Umbilical cord (tissue), 1 donor: ENCODE measurements at regions not wholly inside any gene's neighbourhood (a gene's known extent, or its start where the extent isn't known, plus 50 kb on each side); places are given as distances from the start of the nearest gene placed in this dataset.

ENCODE experiments used
- DNase-seq: peaks from one replicate; pipeline ENCODE4 v3.0.0-alpha.2; 2015; ENCODE audit warnings: low spot score

- DNase-seq: no peak
Observed at GRCh38 chr5:73339051-73339575, 109.5 kb downstream of the FOXD1 start.

GRCh38 chr5:73338256-73339050, 110.1 kb downstream of the FOXD1 start:
- peak; percentile 8 for DNase-seq

GRCh38 chr5:73337586-73338255, 110.9 kb downstream of the FOXD1 start:
- no peak for DNase-seq

- DNase-seq: no peak
Observed at GRCh38 chr5:73336366-73336765, 112.2 kb downstream of the FOXD1 start.

DNA sequence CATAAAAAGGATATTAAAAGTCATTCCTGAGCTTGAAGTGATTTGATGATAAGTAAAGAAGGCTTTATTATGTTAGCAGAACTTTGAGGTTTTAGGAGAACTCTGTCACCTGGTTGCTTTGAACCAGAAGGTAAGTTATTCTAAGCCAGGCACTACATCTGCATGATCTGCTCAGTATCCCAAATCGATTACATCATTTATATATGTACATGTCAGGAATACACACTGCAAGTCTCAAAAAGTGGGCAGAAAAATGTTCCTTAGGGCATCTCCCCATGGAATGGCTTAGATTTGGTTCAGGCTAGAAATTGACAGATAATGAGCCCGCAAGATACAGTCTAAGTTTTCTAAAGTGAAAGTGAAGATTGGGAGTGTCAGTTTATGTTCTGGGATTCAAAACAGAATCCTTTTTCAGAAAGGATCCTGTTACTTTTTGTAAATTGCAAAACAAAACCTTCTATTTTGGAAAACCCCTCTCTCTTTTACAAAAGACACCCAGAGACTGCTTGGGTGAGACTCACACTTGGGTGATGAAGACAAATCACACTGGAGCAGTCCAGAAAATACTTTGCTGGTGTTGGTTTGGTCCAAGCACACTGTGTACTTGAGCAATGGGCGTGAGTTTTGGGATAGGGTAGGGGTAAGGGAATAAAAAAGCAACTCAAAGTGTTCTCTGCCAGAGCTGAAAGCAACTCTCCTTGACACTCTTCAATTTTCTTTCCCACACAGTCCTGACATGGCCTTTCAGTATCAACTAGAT, 114.5 kb downstream of the FOXD1 start:
- DNase-seq: no peak

- DNase-seq: no peak
Observed at GRCh38 chr5:73330613-73331012, 118.0 kb downstream of the FOXD1 start.

DNA sequence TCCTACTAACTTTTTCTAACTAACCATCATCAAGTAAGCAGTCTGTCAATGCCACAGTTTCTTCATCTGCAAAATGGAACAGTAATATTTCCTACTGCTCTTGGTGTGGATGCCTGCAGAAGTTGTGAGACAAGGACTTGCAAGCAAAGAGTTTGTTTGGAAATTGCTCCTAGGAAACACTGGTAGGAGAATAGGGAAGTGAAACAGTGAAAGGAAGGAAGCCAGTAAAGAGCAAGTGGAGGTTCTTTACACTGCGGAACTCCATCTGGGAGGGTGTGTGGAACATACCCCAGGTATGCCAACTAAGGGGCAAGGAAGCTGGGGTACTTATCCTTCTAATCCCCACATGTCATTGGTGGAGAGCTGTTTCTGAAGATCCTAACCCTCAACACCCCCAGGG, 119.9 kb downstream of the FOXD1 start:
- DNase-seq: no peak

DNA sequence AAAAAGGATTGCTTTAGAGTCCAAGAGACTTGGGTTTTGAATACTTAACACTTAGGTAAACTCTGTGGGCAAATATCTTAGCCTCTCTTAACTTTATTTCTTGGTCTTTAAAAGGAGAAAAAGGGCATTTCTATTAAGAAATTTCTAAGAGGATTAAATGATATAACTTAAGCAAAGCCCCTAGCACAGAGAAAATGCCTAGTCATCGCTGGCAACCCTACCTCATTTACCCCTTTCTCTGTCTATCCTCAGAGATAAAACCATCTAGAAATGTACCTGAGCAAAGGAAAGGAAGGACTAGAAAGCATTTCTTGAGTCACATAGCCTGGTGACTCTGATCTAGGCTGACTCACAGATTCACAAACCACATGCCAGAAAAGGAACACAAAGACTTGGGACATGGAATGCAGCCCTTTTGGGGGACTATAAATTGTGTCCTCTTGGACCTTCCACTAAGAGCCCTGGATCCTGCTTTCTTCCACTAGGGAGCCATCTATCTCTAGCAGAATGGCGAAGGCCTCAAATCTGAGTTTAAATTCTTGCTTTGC, 120.6 kb downstream of the FOXD1 start:
- DNase-seq: no peak

DNA sequence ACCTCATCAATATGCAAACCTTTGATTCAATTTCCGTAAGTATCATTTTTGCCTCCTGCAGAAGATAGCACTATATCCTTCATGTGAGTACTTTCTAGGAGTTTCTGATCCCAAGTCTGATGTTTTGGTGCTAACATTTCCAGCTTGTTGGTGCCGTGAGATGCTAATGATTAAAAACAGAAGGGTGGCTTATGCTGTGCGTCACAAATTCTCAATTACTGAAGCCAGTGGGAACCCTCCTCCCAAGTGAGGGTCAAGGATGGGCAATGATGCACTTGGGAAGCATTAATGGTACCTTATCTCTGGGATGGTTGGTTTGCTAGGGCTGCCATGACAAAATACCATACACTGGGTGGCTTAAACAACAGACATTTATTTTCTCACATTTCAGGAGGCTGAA, 123.0 kb downstream of the FOXD1 start:
- no peak for DNase-seq

GRCh38 chr5:73323466-73323865, 125.1 kb downstream of the FOXD1 start:
- DNase-seq: no peak

DNA sequence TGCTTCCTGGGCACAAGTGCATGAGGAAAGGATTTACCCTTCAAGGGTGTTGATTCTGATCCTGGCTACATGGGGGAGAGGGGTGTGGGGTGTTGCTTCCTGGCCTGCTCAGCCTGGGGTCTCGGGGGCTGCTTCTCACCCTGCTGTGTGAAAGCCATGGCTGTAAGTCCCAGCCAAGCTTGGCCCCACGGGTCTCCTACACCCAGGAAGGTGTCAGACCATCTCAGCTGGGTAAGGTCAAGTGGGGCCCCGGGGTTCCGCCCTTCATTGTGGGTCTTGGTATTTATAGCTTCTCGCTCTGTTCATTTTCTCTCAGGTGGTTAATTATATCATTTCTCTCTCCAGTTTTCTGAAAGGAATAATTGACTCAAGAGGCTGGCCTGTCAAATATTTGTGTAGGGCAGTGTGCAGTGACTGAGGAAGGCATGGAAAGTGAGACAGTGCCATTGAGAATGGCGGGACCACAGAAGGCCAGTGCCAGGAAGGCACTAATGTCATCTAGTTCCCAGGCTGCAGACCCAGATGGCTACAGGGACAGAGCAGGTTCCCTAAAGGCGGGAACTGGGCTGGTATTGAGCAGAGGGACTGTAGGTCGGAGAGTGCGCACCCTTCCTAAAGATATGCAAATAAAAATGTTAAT, 126.0 kb downstream of the FOXD1 start:
- no peak for DNase-seq

DNA sequence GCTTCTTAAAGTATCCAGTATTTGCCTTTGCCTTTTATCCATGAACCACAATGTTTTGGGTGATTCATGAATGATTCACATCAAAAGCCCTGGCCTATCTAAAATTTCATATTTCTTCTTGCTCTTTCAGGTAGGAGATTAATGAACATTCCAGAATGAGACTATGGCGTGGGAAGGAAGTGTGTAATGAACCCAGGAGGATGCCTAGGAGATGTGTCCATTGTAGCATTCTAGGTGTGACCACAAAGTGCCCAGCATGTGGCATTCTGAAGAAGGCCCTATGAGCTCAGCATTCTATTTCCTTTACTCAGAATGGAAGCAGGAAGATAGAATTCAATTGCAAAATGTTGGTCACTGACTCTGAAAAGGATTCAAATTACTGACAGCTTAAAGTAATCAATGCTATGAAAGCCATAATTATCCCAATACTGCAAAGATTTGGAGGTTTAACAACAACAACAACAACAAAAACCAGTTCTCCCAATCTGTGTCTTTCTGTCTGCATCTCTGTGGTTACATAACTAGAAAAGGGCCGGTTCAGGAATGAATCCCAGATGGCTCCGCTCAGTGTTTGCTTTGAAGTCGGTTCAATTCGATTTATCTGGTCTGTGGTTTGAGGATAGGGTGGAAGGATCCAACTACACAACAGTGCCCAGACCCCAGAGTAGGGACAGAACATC, 126.7 kb downstream of the FOXD1 start:
- no peak for DNase-seq

GRCh38 chr5:73319036-73319435, 129.5 kb downstream of the FOXD1 start:
- no peak for DNase-seq

DNA sequence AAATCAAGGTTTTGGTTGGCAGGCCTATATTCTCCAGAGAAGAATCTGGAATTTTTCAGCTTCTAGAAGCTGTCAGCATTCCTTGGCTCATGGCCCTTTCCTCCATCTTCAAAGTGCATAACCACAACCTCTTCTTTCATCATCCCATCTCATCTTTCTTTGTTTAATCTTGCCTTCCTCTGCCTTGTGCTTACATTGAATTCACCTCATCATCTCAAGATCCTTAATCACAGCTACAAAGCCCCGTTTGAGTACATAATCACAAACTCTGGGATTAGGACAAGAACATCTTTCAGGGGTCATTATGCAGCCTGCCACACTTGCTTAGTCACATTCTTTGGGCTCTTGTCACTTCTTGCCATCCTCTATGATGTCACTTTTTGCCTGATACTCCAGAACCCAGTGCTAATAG, 130.3 kb downstream of the FOXD1 start:
- DNase-seq: no peak

- DNase-seq: no peak
Observed at GRCh38 chr5:73317523-73317922, 131.1 kb downstream of the FOXD1 start.

DNA sequence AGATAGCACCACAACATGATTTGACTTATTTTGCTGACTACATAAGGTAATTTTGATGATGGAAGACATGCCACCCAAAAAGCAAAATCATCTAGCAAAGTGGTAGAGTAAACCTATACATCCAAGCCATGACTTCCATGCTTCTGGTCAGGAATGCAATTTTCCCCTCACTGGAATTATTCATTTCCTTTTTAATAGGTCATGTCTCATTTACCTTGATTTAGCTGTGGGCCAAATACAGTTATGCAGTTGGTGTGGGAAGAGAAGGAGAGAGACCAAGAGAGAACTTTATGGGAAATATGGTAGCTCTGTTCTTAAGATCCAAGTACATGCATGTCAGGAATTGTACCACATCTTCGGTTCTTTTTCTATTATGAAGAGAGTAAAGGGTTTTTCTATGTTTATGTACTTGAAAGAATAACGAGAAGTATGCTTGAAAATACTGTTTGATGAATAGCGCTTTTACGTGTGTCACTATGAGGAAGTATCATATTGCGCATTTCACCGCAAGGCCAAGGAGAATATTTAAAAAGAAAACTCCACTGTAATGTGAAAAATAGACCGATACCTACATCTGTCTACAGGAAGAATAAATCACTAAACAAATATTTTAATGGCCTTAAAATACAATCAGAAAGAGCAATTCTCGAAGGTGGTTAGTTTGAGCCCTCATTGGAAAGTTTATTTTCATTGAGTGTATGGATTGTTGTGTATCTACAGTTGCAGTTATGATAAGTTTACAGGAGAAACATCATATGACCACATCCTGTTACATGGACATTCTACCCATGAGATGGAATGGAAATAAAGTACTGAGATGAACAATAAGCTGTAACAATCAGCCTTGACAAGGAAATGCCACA, 134.0 kb downstream of the FOXD1 start:
- no peak for DNase-seq

GRCh38 chr5:73312872-73313510, 135.6 kb downstream of the FOXD1 start:
- DNase-seq: no peak

- peak; percentile 40 for DNase-seq
Observed at GRCh38 chr5:73312146-73312871, 136.3 kb downstream of the FOXD1 start.
